Keratinocyte (primary cell): ENCODE measurements at regions not wholly inside any gene's neighbourhood (a gene's known extent, or its start where the extent isn't known, plus 50 kb on each side); places are given as distances from the start of the nearest gene placed in this dataset.

Source experiments
- EZH2 ChIP-seq: IDR thresholded peaks from one replicate; pipeline ENCODE4 v1.6.1; 2012; ENCODE audit warnings: inconsistent platforms, mild to moderate bottlenecking, low read length, moderate library complexity
- TF ChIP-seq, protein P1 (sequence below), 3 experiments: IDR thresholded peaks in 1 of 3; conservative IDR thresholded peaks in 1 of 3; optimal IDR thresholded peaks in 1 of 3; 2 replicates in 2 of 3; 3 replicates in 1 of 3; pipeline versions ENCODE3 to v1.5.1; 2011; ENCODE audit warnings: low read length in 3 of 3, mild to moderate bottlenecking in 3 of 3, moderate library complexity in 2 of 3, control low read depth in 1 of 3, inconsistent platforms in 1 of 3; ENCODE audit not compliant: insufficient read depth in 2 of 3; ENCODE audit errors: extremely low read depth in 1 of 3

DNA sequence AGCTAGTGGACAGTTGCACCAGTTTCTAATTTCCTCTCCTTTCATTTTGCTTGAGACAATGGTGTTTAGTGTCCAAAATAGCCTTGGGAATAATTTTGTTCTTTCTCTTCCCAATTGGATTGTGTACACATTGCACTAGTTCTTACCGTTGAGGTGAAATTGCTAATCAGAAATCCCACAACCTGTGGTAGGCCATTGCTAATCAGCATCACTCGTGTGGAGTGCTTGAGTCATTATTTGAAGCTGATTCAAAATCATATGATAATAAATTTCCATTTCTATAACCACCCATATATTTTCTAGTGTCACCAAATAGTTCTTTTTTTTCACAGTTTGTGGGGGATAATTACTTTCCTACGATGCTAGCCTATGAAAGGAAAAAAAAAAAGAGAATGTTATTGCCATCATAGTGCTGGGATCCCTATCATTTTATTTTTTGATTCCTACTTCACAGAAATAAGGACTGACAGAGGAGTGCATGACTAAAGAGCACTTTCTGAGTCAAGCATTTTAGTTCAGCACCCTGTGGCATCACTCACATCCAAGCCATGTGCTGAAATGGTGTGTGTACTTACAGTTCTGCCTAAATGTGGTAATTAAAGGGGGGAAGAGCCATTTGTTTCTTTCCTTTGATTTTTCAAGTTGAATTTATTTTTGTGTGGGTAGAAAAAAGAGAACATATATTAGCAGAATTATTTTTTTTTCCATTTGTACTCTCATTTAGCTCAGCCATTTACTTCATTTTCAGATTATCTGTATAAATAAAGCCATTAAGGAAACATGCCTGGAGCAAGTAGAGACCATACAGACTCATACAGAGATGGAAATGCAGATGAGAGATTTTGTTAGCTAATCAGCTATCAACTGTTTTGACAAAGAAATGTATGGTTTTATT, 108.0 kb upstream of the MEIS2 start:
- TF ChIP-seq, protein P1, sequence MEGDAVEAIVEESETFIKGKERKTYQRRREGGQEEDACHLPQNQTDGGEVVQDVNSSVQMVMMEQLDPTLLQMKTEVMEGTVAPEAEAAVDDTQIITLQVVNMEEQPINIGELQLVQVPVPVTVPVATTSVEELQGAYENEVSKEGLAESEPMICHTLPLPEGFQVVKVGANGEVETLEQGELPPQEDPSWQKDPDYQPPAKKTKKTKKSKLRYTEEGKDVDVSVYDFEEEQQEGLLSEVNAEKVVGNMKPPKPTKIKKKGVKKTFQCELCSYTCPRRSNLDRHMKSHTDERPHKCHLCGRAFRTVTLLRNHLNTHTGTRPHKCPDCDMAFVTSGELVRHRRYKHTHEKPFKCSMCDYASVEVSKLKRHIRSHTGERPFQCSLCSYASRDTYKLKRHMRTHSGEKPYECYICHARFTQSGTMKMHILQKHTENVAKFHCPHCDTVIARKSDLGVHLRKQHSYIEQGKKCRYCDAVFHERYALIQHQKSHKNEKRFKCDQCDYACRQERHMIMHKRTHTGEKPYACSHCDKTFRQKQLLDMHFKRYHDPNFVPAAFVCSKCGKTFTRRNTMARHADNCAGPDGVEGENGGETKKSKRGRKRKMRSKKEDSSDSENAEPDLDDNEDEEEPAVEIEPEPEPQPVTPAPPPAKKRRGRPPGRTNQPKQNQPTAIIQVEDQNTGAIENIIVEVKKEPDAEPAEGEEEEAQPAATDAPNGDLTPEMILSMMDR (optimal IDR thresholded peaks at IDR 0.05 in 1 of 3, IDR thresholded peaks at IDR 0.05 in 1 of 3, conservative IDR thresholded peaks at IDR 0.05 in 1 of 3; ENCODE audit: extremely low read depth in 1 of 3, insufficient read depth in 2 of 3, low read length in 3 of 3) = no peak
- TF ChIP-seq EZH2 = no peak
